GM23338 (cell line): ENCODE measurements at regions not wholly inside any gene's neighbourhood (a gene's known extent, or its start where the extent isn't known, plus 50 kb on each side); places are given as distances from the start of the nearest gene placed in this dataset.

Experiments used
- ATAC-seq: fragments of 200-7000 bp; cut with Tn5 transposase; 3 replicates; pipeline ENCODE4 v1.9.1; 2020
- DNase-seq: peaks from one replicate; pipeline ENCODE4 v3.0.0-alpha.2; 2015; ENCODE audit warnings: low spot score
- H2AFZ ChIP-seq: fragments of 200-600 bp; sonication (generic); 2 replicates; pipeline ENCODE4 v1.8.0; 2016; ENCODE audit warnings: antibody characterized with exemption, mild to moderate bottlenecking, moderate library complexity
- H3F3A ChIP-seq: fragments of 200-600 bp; sonication (generic); replicated peaks from 2 replicates; pipeline ENCODE4 v1.8.0; 2017; ENCODE audit warnings: antibody characterized with exemption, mixed run types, low read depth
- H3K27ac ChIP-seq: fragments of 200-600 bp; sonication (generic); 2 replicates; pipeline ENCODE4 v1.6.1; 2016; ENCODE audit warnings: low read depth
- H3K27me3 ChIP-seq: fragments of 200-600 bp; sonication (generic); 2 replicates; pipeline ENCODE4 v1.8.0; 2016; ENCODE audit warnings: mild to moderate bottlenecking, mixed run types, moderate library complexity; ENCODE audit not compliant: insufficient read depth
- H3K36me3 ChIP-seq: fragments of 200-600 bp; sonication (generic); 2 replicates; pipeline ENCODE4 v1.8.0; 2016; ENCODE audit warnings: mild to moderate bottlenecking; ENCODE audit not compliant: insufficient read depth
- H3K4me1 ChIP-seq: fragments of 200-600 bp; sonication (generic); 2 replicates; pipeline ENCODE4 v1.8.0; 2016; ENCODE audit warnings: mild to moderate bottlenecking, moderate library complexity; ENCODE audit not compliant: insufficient read depth
- H3K4me2 ChIP-seq: fragments of 200-600 bp; sonication (generic); 2 replicates; pipeline ENCODE4 v1.7.1; 2017; ENCODE audit warnings: mixed run types
- H3K4me3 ChIP-seq: fragments of 200-600 bp; sonication (generic); 2 replicates; pipeline ENCODE4 v1.6.1; 2016; ENCODE audit warnings: mixed run types
- H3K79me2 ChIP-seq: fragments of 200-600 bp; sonication (generic); replicated peaks from 2 replicates; pipeline ENCODE4 v1.8.0; 2017; ENCODE audit warnings: mild to moderate bottlenecking; ENCODE audit not compliant: insufficient read depth
- H3K9me2 ChIP-seq: fragments of 200-600 bp; sonication (generic); 2 replicates; pipeline ENCODE4 v1.8.0; 2017; ENCODE audit not compliant: insufficient read depth
- H4K20me1 ChIP-seq: fragments of 200-600 bp; sonication (generic); replicated peaks from 2 replicates; pipeline ENCODE4 v1.8.0; 2017; ENCODE audit warnings: mild to moderate bottlenecking; ENCODE audit not compliant: insufficient read depth
- H3K27ac Mint-ChIP-seq: 2 replicates; pipeline ENCODE4 v1.8.0; 2020; ENCODE audit warnings: inconsistent platforms, mild to moderate bottlenecking, moderate library complexity, mixed read lengths
- H3K27me3 Mint-ChIP-seq: 3 replicates; pipeline ENCODE4 v1.8.0; 2022; ENCODE audit warnings: low read depth, mild to moderate bottlenecking, moderate library complexity, mixed read lengths, inconsistent platforms; ENCODE audit not compliant: insufficient read depth, poor library complexity
- H3K36me3 Mint-ChIP-seq: 3 replicates; pipeline ENCODE4 v1.8.0; 2021; ENCODE audit warnings: low read depth, mild to moderate bottlenecking, inconsistent platforms, moderate library complexity, mixed read lengths
- H3K4me1 Mint-ChIP-seq: 3 replicates; pipeline ENCODE4 v1.8.0; 2020; ENCODE audit warnings: mild to moderate bottlenecking, inconsistent platforms, mixed read lengths
- H3K4me3 Mint-ChIP-seq: 3 replicates; pipeline ENCODE4 v1.8.0; 2021; ENCODE audit warnings: moderate library complexity, mild to moderate bottlenecking, inconsistent platforms, mixed read lengths
- H3K9me3 Mint-ChIP-seq: 3 replicates; pipeline ENCODE4 v1.8.0; 2020; ENCODE audit warnings: moderate library complexity, mild to moderate bottlenecking, inconsistent platforms, mixed read lengths
- CREB1 ChIP-seq: fragments of 250-450 bp; sonication (Bioruptor Pico); IDR thresholded peaks from 2 replicates; pipeline ENCODE4 v1.5.0; 2020; ENCODE audit warnings: low read depth, mild to moderate bottlenecking, moderate library complexity
- CTCF ChIP-seq, 2 experiments: fragments of 200-600 bp in 1 of 2; sonication (generic) in 1 of 2; conservative IDR thresholded peaks; 2 replicates each; pipeline versions ENCODE4 v1.5.1 to v1.6.1; 2016 to 2017; ENCODE audit warnings: antibody characterized with exemption in 2 of 2, low read depth in 2 of 2, mild to moderate bottlenecking in 2 of 2, moderate library complexity in 1 of 2
- ETS1 ChIP-seq: IDR thresholded peaks from 2 replicates; pipeline ENCODE4 v1.6.1; 2016; ENCODE audit warnings: antibody characterized with exemption
- EZH2 ChIP-seq: fragments of 200-600 bp; sonication (generic); IDR thresholded peaks from one replicate; pipeline ENCODE4 v1.8.0; 2017; ENCODE audit warnings: antibody characterized with exemption, mild to moderate bottlenecking, low read depth; ENCODE audit not compliant: unreplicated experiment
- EZH2phosphoT487 ChIP-seq: fragments of 200-600 bp; sonication (generic); IDR thresholded peaks from one replicate; pipeline ENCODE4 v1.8.1; 2018; ENCODE audit warnings: antibody characterized with exemption; ENCODE audit not compliant: unreplicated experiment
- JUNB ChIP-seq: IDR thresholded peaks from one replicate; pipeline ENCODE4 v1.6.1; 2016; ENCODE audit warnings: antibody characterized with exemption; ENCODE audit not compliant: unreplicated experiment
- NANOG ChIP-seq: IDR thresholded peaks from 2 replicates; pipeline ENCODE4 v1.6.1; 2016; ENCODE audit warnings: antibody characterized with exemption, borderline replicate concordance
- POLR2AphosphoS5 ChIP-seq: IDR thresholded peaks from 2 replicates; pipeline ENCODE4 v1.6.1; 2016; ENCODE audit warnings: antibody characterized with exemption, low read depth
- REST ChIP-seq: IDR thresholded peaks from one replicate; pipeline ENCODE4 v1.6.1; 2018; ENCODE audit warnings: antibody characterized with exemption; ENCODE audit not compliant: unreplicated experiment
- STAT1 ChIP-seq: IDR thresholded peaks from one replicate; pipeline ENCODE4 v1.6.1; 2016; ENCODE audit warnings: antibody characterized with exemption; ENCODE audit not compliant: unreplicated experiment
- ZNF114 ChIP-seq: fragments of 250-450 bp; sonication (Bioruptor Pico); IDR thresholded peaks from 2 replicates; pipeline ENCODE4 v1.5.0; 2020; ENCODE audit warnings: mild to moderate bottlenecking, moderate library complexity
- ZNF331 ChIP-seq: fragments of 250-450 bp; sonication (Bioruptor Pico); IDR thresholded peaks from 2 replicates; pipeline ENCODE4 v1.5.0; 2020; ENCODE audit warnings: low read depth, mild to moderate bottlenecking, moderate library complexity
- ZNF462 ChIP-seq: fragments of 250-450 bp; sonication (Bioruptor Pico); IDR thresholded peaks from 2 replicates; pipeline ENCODE4 v1.5.0; 2020; ENCODE audit warnings: mild to moderate bottlenecking, moderate library complexity

GRCh38 chr4:54992266-54992665, 133.1 kb downstream of the KDR start:
- no peak overlapping the region for H3K4me2 ChIP-seq
- no peak for ATAC-seq
- peaks cover 3% of the 10 kb centered on the region; the same call in 1 of the 2 replicates for H3K9me2 ChIP-seq
- H3F3A ChIP-seq, result no peaks in the 10 kb centered on the region
- H2AFZ ChIP-seq, result no peak overlapping the region
- no peak overlapping the region for H3K27ac ChIP-seq
- H3K9me3 Mint-ChIP-seq, result peaks cover 35% of the 10 kb centered on the region; the same call in 2 of the 3 replicates
- no peak overlapping the region for H3K4me3 Mint-ChIP-seq
- no peaks in the 10 kb centered on the region for H4K20me1 ChIP-seq
- H3K27me3 ChIP-seq, result no peaks in the 10 kb centered on the region
- no peaks in the 10 kb centered on the region for H3K4me1 ChIP-seq
- no peak for TF ChIP-seq STAT1
- no peak for TF ChIP-seq ETS1
- no peak for TF ChIP-seq ZNF114 (CRISPR knock-in tag)
- no peak for TF ChIP-seq NANOG
- no peak for TF ChIP-seq ZNF462 (CRISPR knock-in tag)
- no peak for TF ChIP-seq REST
- no peak for TF ChIP-seq EZH2
- TF ChIP-seq CTCF (conservative IDR thresholded peaks at IDR 0.05; ENCODE audit: low read depth in 2 of 2), result no peak
- no peak for TF ChIP-seq POLR2AphosphoS5
- no peak for TF ChIP-seq JUNB
- no peak for TF ChIP-seq EZH2phosphoT487
- no peak for TF ChIP-seq ZNF331 (CRISPR knock-in tag)
- TF ChIP-seq CREB1, result no peak
- no peak overlapping the region for H3K27ac Mint-ChIP-seq
- no peak for DNase-seq
- no peaks in the 10 kb centered on the region for H3K36me3 ChIP-seq
- peaks cover 2% of the 10 kb centered on the region for H3K27me3 Mint-ChIP-seq
- peaks cover 2% of the 10 kb centered on the region; the same call in 2 of the 3 replicates for H3K4me1 Mint-ChIP-seq
- peaks cover 20% of the 10 kb centered on the region for H3K36me3 Mint-ChIP-seq
- H3K79me2 ChIP-seq, result no peaks in the 10 kb centered on the region
- H3K4me3 ChIP-seq, result no peak overlapping the region
